Activated T-helper 2 cell treated with anti-CD3 and anti-CD28 coated beads, Interferon-gamma antibody, Interleukin-2, Interleukin-4, amounts not matched to agents 10 μg/mL and 5 μg/mL and 100 μg/mL, durations not matched to agents 14 hours and 24 hours and 36 hours (primary cell): ENCODE measurements at regions not wholly inside any gene's neighbourhood (a gene's known extent, or its start where the extent isn't known, plus 50 kb on each side); places are given as distances from the start of the nearest gene placed in this dataset.
"Not testable (repeated sequence)": the region's sequence is repeated elsewhere in the genome, so short reads cannot be mapped to it uniquely, and the experiment has no call there.

Source experiments
- DNase-seq: peaks from one replicate; pipeline ENCODE4 v3.0.0; 2021; ENCODE audit warnings: low spot score
- H3K27ac Mint-ChIP-seq: one replicate; pipeline ENCODE4 v1.8.0; 2021; ENCODE audit warnings: mixed read lengths
- H3K27me3 Mint-ChIP-seq: one replicate; pipeline ENCODE4 v1.8.0; 2021; ENCODE audit warnings: low read depth, mixed read lengths
- H3K36me3 Mint-ChIP-seq: one replicate; pipeline ENCODE4 v1.8.0; 2021; ENCODE audit warnings: low read depth, mixed read lengths
- H3K4me1 Mint-ChIP-seq: one replicate; pipeline ENCODE4 v1.8.0; 2021; ENCODE audit warnings: low read depth, mixed read lengths
- H3K4me3 Mint-ChIP-seq: one replicate; pipeline ENCODE4 v1.8.0; 2021; ENCODE audit warnings: low read depth, mild to moderate bottlenecking, moderate library complexity, mixed read lengths
- H3K9me3 Mint-ChIP-seq: one replicate; pipeline ENCODE4 v1.8.0; 2021; ENCODE audit warnings: mixed read lengths
- intact Hi-C: fragments of 100-400 bp; cut with micrococcal nuclease; formaldehyde crosslinking; loops from one replicate; pipeline ENCODE4 v1.15.1; 2023

DNA sequence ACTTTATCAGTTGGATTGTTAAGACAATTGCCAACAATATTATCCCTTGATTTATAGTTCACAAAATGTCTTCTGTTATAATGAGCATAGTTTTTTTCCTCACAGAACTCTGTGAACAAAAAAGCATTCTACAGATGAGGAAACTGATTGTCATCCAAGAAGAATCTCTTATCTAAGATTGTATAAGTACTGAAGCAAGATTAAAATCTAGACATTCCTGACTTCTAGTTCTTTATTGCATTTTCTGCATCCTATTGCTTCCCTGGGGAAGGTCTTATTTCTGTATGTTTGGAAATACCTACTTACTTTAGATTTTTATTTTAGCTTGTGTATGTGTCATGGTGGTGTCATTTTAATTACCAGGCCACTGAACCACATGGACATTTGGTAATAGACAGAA, 884.9 kb upstream of the WWC1 start:
- intact Hi-C loops, result no loop called here
- no peaks in the 10 kb centered on the region for H3K4me1 Mint-ChIP-seq
- DNase-seq, result no peak
- no peaks in the 10 kb centered on the region for H3K36me3 Mint-ChIP-seq
- H3K4me3 Mint-ChIP-seq, result no peak overlapping the region
- no peaks in the 10 kb centered on the region for H3K27me3 Mint-ChIP-seq
- no peak overlapping the region for H3K27ac Mint-ChIP-seq
- no peaks in the 10 kb centered on the region for H3K9me3 Mint-ChIP-seq

DNA sequence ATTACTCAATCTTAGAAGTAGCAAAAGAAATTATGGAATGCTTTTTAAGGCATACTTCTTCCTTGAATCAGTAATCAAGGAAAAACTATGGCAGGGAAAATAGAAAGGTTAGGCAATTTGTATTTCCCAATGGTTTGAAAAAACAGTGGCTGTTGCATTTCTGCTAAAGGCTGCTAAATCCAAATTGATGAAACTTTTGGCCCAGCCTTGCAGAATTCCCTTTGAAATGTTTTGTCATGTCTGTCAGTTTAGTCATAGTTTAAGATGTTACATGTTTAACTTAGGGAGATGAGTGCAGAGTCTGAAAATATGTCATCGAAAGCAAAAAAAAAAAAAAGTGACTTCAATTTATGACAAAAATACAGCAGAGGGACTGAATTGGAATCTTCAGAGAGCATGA, 878.9 kb upstream of the WWC1 start:
- no peaks in the 10 kb centered on the region for H3K27me3 Mint-ChIP-seq
- no peak overlapping the region for H3K4me3 Mint-ChIP-seq
- H3K4me1 Mint-ChIP-seq, result no peaks in the 10 kb centered on the region
- H3K36me3 Mint-ChIP-seq, result no peaks in the 10 kb centered on the region
- intact Hi-C loops, result no loop called here
- DNase-seq, result no peak
- H3K27ac Mint-ChIP-seq, result no peak overlapping the region
- H3K9me3 Mint-ChIP-seq, result peaks cover 7% of the 10 kb centered on the region

DNA sequence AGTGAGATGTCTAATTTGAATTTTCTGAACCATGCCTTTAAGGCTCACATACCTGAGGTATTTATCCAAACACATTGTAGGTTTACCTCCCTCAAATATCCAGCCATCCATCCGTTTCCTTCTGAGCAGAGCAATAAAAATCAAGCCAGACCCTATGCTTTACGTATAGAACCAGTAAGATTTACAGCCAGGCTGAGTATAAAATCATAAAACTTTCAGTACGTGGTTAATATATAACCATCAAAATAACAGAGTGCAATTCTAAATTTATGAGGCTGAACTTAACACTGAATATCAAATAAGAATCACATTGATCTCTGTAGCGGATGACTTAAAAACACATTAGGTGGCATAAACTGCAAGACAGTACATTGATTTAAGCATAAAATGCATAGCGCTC, 877.9 kb upstream of the WWC1 start:
- Mint-ChIP-seq H3K4me3 (no peak overlapping the region), H3K36me3 (no peaks in the 10 kb centered on the region), H3K27ac (no peak overlapping the region), H3K27me3 (no peaks in the 10 kb centered on the region), H3K9me3 (peaks cover 9% of the 10 kb centered on the region), H3K4me1 (no peaks in the 10 kb centered on the region)
- DNase-seq, result no peak
- intact Hi-C loops, result no loop called here

DNA sequence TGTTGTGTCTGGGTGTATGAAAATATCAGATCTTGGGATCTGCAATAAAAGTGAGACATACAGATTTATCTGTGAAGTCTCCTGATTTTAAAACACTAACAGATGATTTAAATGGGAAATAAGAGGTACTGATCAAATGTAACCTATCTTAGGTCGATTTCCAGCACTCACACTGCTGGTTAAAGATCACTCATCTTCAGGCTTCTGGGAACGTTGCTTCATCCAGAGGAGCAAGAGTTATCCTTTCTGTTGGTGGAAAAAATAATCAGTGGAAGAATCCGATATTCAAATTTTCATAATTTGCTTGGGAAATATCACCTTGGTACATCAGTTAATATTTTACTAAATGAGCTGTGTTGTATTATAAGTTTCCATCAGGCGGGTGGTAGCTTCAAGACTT, 876.8 kb upstream of the WWC1 start:
- H3K4me1 Mint-ChIP-seq, result no peaks in the 10 kb centered on the region
- no peak overlapping the region for H3K27ac Mint-ChIP-seq
- intact Hi-C loops, result no loop called here
- H3K27me3 Mint-ChIP-seq, result no peaks in the 10 kb centered on the region
- DNase-seq, result no peak
- H3K36me3 Mint-ChIP-seq, result no peaks in the 10 kb centered on the region
- peaks cover 10% of the 10 kb centered on the region for H3K9me3 Mint-ChIP-seq
- no peak overlapping the region for H3K4me3 Mint-ChIP-seq

DNA sequence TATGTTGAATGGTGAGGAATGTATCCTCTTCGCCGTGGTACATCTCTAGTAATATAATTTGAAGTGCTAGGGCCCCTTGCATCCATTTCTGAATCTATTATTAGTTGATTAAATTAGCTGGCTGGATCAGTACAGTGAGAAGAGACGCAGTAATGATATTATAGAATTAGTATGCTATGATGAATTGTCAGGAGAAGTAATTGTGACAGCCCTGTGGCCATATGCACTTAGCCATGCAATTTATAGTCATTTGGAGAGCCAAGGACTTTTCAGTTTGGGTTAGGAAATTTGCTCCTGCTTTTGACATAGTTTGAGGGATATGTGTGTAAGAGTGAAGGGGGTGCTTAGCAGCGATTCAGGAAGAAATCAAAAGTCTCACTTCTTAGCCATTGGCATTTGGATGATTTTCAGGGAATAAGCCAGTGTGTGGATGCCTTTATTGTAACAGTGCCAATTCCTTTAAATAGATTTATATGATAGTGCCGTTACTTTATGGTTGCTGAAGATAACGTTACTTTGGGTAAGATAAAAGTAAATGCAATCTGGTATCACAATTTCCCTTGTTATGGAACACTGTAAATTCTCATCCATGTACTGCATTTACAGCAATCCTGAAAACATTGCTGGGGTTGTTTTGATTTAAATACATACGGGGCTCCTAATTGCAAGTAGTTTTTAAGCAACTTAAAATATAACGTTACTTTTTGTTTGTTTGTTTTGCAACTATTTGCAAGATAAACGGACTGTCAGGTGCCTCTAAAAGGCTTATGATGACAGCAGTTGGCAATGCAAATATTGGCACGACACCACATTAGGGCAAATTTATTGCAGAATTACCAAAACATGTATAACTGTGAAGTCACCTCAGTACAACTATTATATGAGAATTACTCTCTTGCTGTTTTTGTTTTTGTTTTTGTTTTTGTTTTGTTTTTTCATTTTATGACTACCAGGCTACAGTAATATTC, 875.4 kb upstream of the WWC1 start:
- intact Hi-C loops, result no loop called here
- no peaks in the 10 kb centered on the region for H3K4me1 Mint-ChIP-seq
- H3K4me3 Mint-ChIP-seq, result no peak overlapping the region
- DNase-seq, result no peak
- H3K36me3 Mint-ChIP-seq, result no peaks in the 10 kb centered on the region
- H3K27ac Mint-ChIP-seq, result no peak overlapping the region
- peaks cover 10% of the 10 kb centered on the region for H3K9me3 Mint-ChIP-seq
- no peaks in the 10 kb centered on the region for H3K27me3 Mint-ChIP-seq

DNA sequence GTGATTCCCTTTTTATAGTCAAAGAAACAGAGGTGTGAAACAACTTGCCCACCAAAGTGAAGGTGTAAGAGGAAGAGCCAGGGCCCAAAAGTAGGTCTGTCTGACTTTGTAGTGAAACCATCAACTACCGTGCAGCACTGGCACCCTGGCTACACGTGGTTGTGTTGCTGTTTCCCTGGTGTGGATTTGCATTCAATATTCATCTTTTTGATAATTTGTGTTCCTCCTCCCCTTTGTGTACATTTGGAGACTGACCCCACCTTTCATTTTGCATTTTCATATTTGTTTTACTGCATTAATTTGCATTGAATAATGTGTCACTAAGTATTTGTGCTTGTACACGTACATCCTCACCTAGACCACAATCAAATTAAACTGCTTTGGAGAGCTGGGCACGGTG, 873.8 kb upstream of the WWC1 start:
- Mint-ChIP-seq H3K36me3 (no peaks in the 10 kb centered on the region), H3K9me3 (peaks cover 13% of the 10 kb centered on the region), H3K27ac (no peak overlapping the region), H3K4me1 (no peaks in the 10 kb centered on the region), H3K4me3 (no peak overlapping the region), H3K27me3 (no peaks in the 10 kb centered on the region)
- intact Hi-C loops, result no loop called here
- no peak for DNase-seq

DNA sequence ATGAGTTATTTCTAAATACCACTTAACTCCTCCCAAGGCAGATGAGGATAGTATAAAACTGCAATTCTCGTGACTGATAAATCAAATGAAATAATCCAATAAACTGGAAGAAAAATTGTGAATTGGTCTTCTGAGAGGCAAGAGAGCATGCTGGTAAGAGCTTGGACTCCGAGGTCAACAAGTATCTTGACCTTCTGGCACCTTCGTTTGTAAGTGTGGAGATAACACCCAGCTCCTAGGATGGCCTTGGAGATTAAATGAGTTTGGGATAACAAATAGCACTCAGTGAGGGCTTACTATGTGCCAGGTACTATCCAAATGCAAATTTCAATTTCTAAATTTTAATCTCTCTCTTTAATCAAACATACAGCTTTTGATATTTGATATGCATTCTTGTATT, 866.3 kb upstream of the WWC1 start:
- no peaks in the 10 kb centered on the region for H3K4me1 Mint-ChIP-seq
- intact Hi-C loops, result no loop called here

DNA sequence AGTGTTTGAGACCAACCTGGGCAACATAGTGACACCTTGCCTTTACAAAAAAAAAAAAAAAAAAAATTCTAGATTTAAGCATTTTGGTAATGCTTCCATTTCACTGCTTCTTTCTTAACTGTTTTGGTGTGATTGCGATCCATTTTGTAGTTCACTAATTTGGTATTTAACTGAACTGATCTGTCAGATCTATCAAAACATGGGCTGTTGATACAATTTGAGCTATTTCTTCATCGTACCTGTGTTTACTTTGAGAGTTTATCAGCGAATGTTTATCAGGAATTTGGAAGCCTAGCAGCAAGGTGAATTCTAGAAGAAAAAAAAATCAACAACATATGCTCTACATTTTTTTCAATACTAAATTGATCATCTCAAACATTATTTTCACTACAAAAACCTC, 864.9 kb upstream of the WWC1 start:
- intact Hi-C loops, result no loop called here
- H3K36me3 Mint-ChIP-seq, result no peaks in the 10 kb centered on the region
- H3K27me3 Mint-ChIP-seq, result no peaks in the 10 kb centered on the region

More for the DNA sequence above, 866.3 kb upstream of the WWC1 start:
- Mint-ChIP-seq H3K27me3 (no peaks in the 10 kb centered on the region), H3K9me3 (peaks cover 17% of the 10 kb centered on the region), H3K36me3 (no peaks in the 10 kb centered on the region), H3K4me3 (no peak overlapping the region), H3K27ac (no peak overlapping the region)
- DNase-seq, result no peak

DNA sequence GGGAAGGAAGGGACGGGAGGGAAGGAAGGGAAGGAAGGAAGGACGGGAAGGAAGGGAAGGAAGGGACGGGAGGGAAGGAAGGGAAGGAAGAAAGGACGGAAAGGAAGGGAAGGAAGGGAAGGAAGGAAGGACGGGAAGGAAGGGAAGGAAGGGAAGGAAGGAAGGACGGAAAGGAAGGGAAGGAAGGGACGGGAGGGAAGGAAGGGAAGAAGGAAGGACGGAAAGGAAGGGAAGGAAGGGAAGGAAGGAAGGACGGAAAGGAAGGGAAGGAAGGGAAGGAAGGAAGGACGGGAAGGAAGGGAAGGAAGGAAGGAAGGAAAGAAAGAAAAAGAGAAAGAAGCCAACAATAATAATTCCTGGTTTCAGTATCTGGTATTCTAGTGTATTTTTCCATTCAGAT, 863.8 kb upstream of the WWC1 start:
- H3K4me3 Mint-ChIP-seq, intact Hi-C loops, H3K4me1 Mint-ChIP-seq, DNase-seq, H3K27ac Mint-ChIP-seq, H3K36me3 Mint-ChIP-seq, H3K27me3 Mint-ChIP-seq: not testable (repeated sequence)
- H3K9me3 Mint-ChIP-seq, result peaks cover 15% of the 10 kb centered on the region

More for the DNA sequence above, 864.9 kb upstream of the WWC1 start:
- no peak overlapping the region for H3K4me3 Mint-ChIP-seq
- no peak for DNase-seq
- H3K27ac Mint-ChIP-seq, result no peak overlapping the region
- H3K4me1 Mint-ChIP-seq, result no peaks in the 10 kb centered on the region
- H3K9me3 Mint-ChIP-seq, result peaks cover 17% of the 10 kb centered on the region

DNA sequence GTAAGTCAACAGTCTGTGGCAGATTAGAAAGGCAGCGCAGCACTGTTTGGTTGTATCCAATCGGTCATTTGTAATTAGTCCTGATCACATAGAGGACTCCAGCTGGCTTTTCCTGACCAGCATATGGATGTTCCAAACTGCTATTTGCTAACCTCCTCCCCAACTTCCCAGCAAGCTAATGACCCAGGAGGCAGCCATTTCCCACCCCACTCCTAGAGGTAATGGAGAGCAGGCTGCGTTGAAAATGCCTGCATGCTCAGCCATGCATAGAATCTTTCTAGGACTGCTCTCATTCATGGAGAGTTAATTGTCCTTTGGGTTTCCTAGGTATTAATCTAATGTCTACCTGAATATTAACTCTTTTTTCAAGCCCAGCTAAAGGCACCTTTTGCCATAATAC, 850.6 kb upstream of the WWC1 start:
- Mint-ChIP-seq H3K9me3 (peaks cover 4% of the 10 kb centered on the region), H3K4me3 (no peak overlapping the region), H3K36me3 (no peaks in the 10 kb centered on the region), H3K27ac (no peak overlapping the region), H3K4me1 (no peaks in the 10 kb centered on the region), H3K27me3 (no peaks in the 10 kb centered on the region)
- no peak for DNase-seq
- intact Hi-C loops, result no loop called here

DNA sequence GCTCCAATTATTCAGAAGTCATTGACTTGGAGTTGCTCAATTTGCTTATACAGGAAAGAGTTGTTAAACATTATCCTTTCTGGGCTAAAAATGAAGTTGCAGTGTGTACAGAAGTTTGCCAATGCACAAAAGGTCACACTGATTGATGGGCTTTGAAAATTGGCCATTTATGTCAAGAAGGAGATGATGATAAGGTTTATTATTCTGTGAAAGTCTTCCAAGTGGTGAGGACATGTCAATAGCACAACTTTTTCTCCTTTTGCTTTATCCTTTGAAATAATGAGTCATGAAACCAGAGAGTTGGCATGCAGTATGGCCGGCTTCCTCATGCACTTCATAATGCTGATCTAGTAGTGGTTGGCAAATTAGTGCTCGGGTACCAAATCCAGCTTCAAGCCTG, 848.5 kb upstream of the WWC1 start:
- no peaks in the 10 kb centered on the region for H3K4me1 Mint-ChIP-seq
- no peak for DNase-seq
- H3K9me3 Mint-ChIP-seq, result peaks cover 4% of the 10 kb centered on the region
- no peaks in the 10 kb centered on the region for H3K27me3 Mint-ChIP-seq
- no peaks in the 10 kb centered on the region for H3K36me3 Mint-ChIP-seq
- H3K27ac Mint-ChIP-seq, result no peak overlapping the region
- intact Hi-C loops, result no loop called here
- no peak overlapping the region for H3K4me3 Mint-ChIP-seq

DNA sequence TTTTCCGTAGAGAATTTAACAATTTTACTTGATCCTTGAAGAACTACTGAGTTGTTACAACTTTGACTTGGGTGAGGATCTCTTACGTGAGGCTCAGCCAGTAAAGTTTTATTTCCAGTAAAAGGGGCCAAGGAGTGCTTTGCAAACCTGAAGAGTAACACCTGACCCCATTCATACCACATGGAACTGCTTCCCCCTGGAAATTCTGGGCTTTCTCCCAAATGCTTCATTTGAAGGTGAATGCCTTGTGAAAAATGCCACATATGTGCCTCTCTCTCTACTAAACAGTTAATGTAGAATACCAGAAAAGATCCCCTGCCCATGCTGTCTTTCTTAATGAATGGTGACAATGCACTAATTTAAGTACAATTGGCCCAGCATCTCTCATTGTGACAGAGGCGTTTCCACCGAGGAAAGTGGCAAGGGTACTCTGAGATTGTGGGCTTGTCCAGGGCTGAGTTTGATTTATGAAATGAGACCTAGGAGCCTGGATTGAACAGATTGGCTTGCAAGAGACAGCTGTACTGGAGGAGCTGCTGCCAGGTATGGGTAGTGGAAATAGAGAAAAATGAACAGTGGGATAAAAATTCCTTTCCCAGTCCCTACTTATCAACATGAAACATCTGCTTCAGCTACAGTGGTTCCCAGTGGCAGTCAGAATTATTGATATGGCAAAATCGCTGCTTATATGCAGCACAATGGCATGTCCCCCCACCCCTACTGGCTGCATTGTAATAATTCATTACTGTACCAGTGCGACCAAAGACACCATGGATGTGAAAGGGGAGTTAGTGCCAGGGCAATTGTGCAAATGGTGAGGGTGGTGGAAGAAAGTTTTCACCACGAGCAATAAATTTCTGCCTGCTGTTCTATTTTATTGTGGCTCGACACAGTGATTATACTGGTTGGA, 843.7 kb upstream of the WWC1 start:
- Mint-ChIP-seq H3K27ac (no peak overlapping the region), H3K4me1 (no peaks in the 10 kb centered on the region), H3K4me3 (no peak overlapping the region), H3K9me3 (no peaks in the 10 kb centered on the region), H3K27me3 (no peaks in the 10 kb centered on the region), H3K36me3 (no peaks in the 10 kb centered on the region)
- intact Hi-C loops, result no loop called here
- DNase-seq, result no peak

DNA sequence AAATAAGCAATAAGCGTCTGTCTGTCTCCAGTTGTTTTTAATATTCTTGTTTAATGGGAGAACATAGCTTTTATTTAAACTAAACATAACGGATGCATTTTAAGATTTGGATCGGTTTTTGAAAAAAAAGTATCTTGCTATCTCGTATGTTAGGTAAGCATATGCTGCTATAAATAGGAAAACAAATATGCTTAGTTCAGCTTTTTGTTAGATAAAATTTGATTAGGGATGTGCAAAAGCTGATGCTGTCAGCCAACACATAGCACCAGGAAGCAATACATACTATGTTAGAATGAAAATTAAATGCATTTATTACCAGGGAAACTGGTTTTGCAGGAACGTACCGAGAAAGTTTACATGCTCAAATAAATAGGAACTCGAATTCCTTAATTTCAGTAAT, 843.1 kb upstream of the WWC1 start:
- intact Hi-C loops, result no loop called here
- H3K27me3 Mint-ChIP-seq, result no peaks in the 10 kb centered on the region
- no peak overlapping the region for H3K27ac Mint-ChIP-seq
- no peak for DNase-seq
- H3K4me1 Mint-ChIP-seq, result no peaks in the 10 kb centered on the region
- no peaks in the 10 kb centered on the region for H3K36me3 Mint-ChIP-seq
- no peaks in the 10 kb centered on the region for H3K9me3 Mint-ChIP-seq
- no peak overlapping the region for H3K4me3 Mint-ChIP-seq
